Fibroblast of villous mesenchyme (primary cell): ENCODE measurements at regions not wholly inside any gene's neighbourhood (a gene's known extent, or its start where the extent isn't known, plus 50 kb on each side); places are given as distances from the start of the nearest gene placed in this dataset.
A peak's percentile ranks its signal among the peaks of the same experiment; 100 is the strongest.
"Not testable (repeated sequence)": the region's sequence is repeated elsewhere in the genome, so short reads cannot be mapped to it uniquely, and the experiment has no call there.

Source experiments
- DNase-seq: peaks from one replicate; pipeline ENCODE4 v3.0.0-alpha.2; 2010; ENCODE audit warnings: low read depth
- H3K4me3 ChIP-seq: 2 replicates; pipeline ENCODE4 v1.5.1; 2011; ENCODE audit warnings: low read depth, mild to moderate bottlenecking, low read length
- TF ChIP-seq, protein P1 (sequence below): IDR thresholded peaks from 2 replicates; pipeline ENCODE4 v1.5.1; 2012; ENCODE audit warnings: low read depth, mild to moderate bottlenecking, low read length; ENCODE audit not compliant: insufficient read depth

DNA sequence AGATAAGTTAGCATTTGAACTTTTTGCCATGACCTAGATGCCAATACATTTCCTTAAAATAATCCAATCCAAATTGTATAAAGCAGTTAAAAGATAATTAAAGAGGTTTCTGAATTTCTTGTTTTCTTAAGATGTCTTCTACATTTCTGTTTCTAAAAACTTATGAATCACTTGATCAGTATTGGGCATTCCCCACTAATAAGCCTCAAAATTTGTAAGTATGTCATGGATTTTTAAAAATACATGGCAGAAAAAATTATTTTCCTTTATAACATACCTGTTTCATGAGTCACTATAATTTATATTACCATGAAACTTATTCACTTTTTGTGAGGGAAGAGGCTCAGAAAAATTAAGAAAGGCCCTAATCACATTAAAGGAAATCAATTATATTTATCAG is 90.3 kb upstream of the TFPI start:
- DNase-seq: no peak
- TF ChIP-seq, protein P1, sequence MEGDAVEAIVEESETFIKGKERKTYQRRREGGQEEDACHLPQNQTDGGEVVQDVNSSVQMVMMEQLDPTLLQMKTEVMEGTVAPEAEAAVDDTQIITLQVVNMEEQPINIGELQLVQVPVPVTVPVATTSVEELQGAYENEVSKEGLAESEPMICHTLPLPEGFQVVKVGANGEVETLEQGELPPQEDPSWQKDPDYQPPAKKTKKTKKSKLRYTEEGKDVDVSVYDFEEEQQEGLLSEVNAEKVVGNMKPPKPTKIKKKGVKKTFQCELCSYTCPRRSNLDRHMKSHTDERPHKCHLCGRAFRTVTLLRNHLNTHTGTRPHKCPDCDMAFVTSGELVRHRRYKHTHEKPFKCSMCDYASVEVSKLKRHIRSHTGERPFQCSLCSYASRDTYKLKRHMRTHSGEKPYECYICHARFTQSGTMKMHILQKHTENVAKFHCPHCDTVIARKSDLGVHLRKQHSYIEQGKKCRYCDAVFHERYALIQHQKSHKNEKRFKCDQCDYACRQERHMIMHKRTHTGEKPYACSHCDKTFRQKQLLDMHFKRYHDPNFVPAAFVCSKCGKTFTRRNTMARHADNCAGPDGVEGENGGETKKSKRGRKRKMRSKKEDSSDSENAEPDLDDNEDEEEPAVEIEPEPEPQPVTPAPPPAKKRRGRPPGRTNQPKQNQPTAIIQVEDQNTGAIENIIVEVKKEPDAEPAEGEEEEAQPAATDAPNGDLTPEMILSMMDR: no peak
- H3K4me3 ChIP-seq: no peak overlapping the region

DNA sequence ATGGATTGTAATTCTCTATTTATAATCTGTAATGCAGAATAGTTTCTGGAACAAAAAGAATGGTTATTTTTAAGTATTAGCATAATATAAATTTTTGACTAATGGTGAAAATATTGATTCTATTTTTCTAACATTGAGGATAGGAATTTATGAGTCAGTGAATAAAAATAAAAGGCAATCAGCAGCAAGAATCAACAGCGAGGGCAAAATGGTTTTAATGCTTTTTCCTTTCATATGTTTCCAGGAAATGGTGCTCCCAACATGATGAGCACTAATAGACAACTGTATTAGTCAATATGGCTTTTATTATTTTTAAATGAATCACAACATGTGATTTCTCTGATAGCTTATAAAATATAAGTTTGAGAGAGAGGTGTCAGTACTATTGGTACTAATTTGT is 90.7 kb upstream of the TFPI start:
- TF ChIP-seq, protein P1: no peak
- H3K4me3 ChIP-seq: no peak overlapping the region
- no peak for DNase-seq

DNA sequence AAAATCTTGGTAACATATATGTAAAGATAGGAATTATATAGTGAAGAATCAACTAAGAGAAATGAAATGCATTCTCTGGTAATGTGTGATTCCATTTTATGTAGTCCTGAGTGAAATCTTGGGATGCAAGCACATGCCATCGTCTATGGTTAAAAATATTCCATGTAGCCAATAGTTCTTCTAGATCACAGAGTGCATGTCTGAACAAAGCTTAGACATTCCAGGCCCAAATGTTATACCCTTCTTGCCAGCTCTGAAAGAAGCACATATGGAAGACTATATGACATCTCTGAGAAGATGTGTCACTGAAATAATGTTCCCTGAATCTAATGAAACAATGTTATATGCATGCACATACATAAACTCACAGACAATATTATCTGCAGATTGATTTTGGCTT is 92.3 kb upstream of the TFPI start:
- no peak overlapping the region for H3K4me3 ChIP-seq
- no peak for DNase-seq
- TF ChIP-seq, protein P1: no peak

DNA sequence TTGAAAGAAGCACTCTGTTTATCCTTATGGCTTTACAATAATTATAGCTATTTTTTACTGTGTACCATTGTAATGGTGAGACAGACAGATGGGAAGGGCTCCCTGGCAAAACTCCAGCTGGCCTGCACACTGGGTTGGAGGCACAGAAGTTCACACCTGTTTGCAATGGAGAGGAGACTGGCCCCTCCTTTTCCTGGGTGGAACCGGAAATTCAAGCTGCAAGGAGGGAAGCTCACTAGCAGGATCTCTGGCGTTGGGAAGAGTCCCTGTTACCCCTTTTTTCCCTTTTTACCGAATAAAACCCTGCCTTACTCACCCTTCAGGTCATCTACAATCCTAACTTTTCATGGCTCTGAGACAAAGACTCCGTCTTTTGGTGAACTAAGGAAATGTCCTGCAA is 100.3 kb upstream of the TFPI start:
- no peak overlapping the region for H3K4me3 ChIP-seq
- no peak for DNase-seq
- TF ChIP-seq, protein P1: no peak

DNA sequence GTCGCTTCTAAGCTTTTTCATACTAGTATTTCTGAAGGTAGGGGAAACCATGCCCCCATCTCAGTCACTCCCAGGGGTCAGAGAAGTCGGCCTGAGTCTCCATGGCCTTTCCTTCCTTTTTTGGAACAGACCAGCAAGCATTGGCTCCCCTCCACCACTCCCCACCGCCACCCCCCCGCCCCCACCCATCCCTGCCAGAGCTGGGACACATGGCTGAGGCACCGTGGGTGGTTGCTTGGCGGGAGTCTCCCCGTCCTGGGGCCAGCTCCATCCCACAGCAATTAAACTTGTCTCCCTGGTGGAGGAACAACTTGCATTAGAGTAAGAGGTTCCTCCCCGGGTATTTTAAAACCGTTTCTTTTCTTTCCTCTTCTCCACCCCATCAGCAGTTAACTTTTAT is 100.8 kb upstream of the TFPI start:
- no peak overlapping the region for H3K4me3 ChIP-seq
- DNase-seq: no peak
- TF ChIP-seq, protein P1: no peak

DNA sequence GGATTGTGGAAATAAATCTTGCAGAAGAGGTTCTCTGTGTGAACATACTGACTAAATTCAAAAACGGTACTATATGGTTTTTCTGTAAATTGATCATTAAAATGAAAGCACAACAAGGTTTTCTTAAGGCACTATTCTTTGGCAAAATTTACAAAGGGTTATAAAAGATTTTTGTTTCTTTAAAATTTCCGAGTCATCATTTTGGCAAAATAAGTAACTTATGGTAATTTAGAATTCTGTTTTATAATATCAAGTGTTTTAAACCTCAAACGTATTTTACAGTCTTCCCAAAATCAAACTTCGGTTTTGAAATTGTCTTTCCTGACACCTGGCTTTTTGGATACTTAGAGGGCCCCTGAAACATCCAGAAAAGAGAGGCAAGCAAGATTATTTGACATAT is 101.9 kb upstream of the TFPI start:
- TF ChIP-seq, protein P1: no peak

DNA sequence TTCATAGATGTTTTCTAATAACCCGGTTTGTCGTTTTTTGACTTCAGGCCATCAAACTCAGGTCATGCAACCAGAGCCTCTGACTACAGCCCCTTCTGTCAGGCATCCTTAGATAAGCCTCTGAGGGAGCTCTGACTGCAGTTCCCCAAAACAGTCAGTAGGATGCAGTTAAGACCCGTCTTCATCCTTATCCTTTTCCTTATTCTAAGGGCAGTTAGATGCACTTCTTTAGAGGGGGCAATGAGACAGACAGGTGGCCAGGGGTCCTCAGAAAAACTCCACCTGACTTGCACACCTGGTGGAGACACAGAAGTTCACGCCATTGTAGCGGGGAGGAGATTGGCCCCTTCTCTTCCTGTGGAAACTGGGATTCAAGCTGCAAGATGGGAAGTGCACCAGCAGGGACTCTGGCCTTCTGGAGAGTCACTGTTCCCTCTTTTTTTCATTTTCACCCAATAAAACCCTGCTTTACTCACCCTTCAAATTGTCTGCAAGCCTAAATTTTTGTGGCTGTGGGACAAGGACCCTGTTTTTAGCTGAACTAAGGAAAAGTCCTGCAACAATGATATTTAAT is 104.8 kb upstream of the TFPI start:
- TF ChIP-seq, protein P1: peak; percentile 69

More for the DNA sequence above, 101.9 kb upstream of the TFPI start:
- no peak for DNase-seq
- no peak overlapping the region for H3K4me3 ChIP-seq

DNA sequence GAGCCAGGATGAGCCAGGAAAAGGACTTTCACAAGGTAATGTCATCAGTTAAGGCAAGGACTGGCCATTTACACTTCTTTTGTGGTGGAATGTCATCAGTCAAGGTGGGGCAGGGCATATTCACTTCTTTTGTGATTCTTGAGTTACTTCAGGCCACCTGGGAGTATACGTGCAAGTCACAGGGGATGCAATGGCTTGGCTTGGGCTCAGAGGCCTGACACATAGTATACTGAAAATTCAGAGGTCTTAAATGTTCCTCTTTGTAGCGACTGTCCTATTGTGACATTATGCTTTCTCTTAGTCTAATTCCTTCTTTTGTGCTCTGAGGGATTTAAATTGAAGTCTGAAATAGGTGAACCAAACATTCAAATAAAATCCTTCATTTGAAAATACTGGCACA is 121.8 kb upstream of the TFPI start:
- DNase-seq, H3K4me3 ChIP-seq: not testable (repeated sequence)

More for the DNA sequence above, 104.8 kb upstream of the TFPI start:
- H3K4me3 ChIP-seq: no peak overlapping the region
- peak; percentile 43 for DNase-seq
